ENCODE measurements at regions not wholly inside any gene's neighbourhood (a gene's known extent, or its start where the extent isn't known, plus 50 kb on each side); places are given as distances from the start of the nearest gene placed in this dataset.

DNA sequence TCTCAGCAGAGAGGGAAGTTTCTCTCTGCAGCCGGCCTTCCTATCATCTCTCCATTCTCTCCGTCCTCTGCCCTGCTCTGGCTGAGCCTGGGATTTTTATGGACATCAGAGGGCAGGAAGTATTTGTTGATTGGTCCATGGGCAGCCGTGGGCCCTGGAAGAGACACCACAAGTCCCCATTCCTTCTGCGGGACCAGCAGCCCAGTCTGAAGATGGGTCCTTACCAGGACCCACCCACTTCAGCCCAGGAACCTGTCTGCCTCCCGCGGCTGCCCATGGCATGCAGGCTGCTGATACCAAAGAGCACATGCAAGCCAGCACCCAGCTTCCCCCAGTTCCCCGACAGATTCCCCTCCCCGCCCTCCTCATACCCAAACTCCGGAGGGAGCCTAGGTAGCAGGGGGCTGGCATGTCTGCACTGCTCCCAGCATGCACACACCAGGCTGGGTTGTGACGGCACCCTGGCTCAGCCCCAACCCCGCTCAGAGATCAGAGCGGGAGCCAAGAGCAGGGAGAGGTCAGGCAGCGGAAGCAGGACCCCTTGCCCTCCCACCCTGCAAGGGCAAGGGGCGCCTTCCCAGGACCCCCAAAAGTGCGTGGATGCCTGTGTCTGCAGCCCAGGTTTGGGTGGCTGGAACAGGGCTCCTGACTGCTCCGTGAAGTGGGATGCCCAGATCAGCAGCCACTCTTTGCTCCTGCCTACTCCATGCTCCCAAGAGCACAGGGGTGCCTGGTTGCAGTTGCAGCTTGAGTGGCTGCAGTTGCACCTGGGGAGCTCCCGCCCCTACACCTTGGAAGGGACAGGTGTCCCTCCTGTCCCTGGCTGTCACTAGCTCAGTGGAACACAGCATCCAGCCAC lies 538.6 kb upstream of the POT1 start:
- Histone ChIP-seq H3K4me3 (ENCODE audit: low read length) (no peak overlapping the region), H3K9me3 (ENCODE audit: control insufficient read depth in 1 of 2, insufficient read depth in 1 of 2, low read length in 2 of 2) (peaks cover 0 to 13% of the 10 kb centered on the region in 2 experiments), H3K4me1 (ENCODE audit: insufficient read depth, low read length) (no peaks in the 10 kb centered on the region), H3K36me3 (ENCODE audit: insufficient read depth, low read length) (no peaks in the 10 kb centered on the region), H3K27ac (ENCODE audit: low read depth in 1 of 2, low read length in 2 of 2) (no peak overlapping the region), H3K27me3 (ENCODE audit: control insufficient read depth in 1 of 2, insufficient read depth in 2 of 2, low read length in 2 of 2) (no peaks in the 10 kb centered on the region)
- intact Hi-C loops (cut with DNase I, micrococcal nuclease), result no loop called here
- POLR2A ChIA-PET, result no interaction called here
- ATAC-seq (ENCODE audit: poor library complexity) (no peak), DNase-seq (peak in 1 of 14 experiments; percentile 11)
- Mint-ChIP-seq H3K27me3 (no peaks in the 10 kb centered on the region), H3K27ac (no peak overlapping the region), H3K9me3 (peaks cover 5% of the 10 kb centered on the region), H3K4me3 (no peak overlapping the region), H3K4me1 (ENCODE audit: low read depth) (no peaks in the 10 kb centered on the region), H3K36me3 (ENCODE audit: low read depth) (no peaks in the 10 kb centered on the region)
- CTCF ChIA-PET, result no interaction called here
- TF ChIP-seq, protein P1, sequence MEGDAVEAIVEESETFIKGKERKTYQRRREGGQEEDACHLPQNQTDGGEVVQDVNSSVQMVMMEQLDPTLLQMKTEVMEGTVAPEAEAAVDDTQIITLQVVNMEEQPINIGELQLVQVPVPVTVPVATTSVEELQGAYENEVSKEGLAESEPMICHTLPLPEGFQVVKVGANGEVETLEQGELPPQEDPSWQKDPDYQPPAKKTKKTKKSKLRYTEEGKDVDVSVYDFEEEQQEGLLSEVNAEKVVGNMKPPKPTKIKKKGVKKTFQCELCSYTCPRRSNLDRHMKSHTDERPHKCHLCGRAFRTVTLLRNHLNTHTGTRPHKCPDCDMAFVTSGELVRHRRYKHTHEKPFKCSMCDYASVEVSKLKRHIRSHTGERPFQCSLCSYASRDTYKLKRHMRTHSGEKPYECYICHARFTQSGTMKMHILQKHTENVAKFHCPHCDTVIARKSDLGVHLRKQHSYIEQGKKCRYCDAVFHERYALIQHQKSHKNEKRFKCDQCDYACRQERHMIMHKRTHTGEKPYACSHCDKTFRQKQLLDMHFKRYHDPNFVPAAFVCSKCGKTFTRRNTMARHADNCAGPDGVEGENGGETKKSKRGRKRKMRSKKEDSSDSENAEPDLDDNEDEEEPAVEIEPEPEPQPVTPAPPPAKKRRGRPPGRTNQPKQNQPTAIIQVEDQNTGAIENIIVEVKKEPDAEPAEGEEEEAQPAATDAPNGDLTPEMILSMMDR (IDR thresholded peaks at IDR 0.05), result no peak

DNA sequence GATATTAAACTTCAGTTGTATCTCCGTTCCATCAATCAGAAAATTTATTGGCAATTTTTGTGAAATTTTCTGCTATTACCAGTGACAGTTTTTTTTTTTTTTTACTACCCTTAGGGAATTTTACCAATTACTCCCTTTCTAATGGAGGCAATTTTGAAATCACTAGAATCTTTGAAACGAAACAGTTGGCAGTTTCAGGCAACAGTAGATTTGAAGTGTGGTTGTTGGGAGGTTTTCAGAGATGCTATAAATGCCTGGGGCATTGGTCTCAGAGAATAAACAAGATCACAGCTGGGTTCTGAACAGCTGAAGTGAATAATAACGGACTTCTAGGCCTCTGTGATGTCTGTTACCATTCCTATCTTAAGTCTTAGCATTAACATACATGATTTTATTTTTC lies 535.9 kb upstream of the POT1 start:
- Histone ChIP-seq H3K4me3 (ENCODE audit: low read length) (no peak overlapping the region), H3K36me3 (ENCODE audit: insufficient read depth, low read length) (no peaks in the 10 kb centered on the region), H3K4me1 (ENCODE audit: insufficient read depth, low read length) (no peaks in the 10 kb centered on the region), H3K27ac (ENCODE audit: low read depth in 1 of 2, low read length in 2 of 2) (no peak overlapping the region), H3K27me3 (ENCODE audit: control insufficient read depth in 1 of 2, insufficient read depth in 2 of 2, low read length in 2 of 2) (no peaks in the 10 kb centered on the region), H3K9me3 (ENCODE audit: control insufficient read depth in 1 of 2, insufficient read depth in 1 of 2, low read length in 2 of 2) (peaks cover 0 to 13% of the 10 kb centered on the region in 2 experiments)
- DNase-seq (no peak), ATAC-seq (ENCODE audit: poor library complexity) (no peak)
- Mint-ChIP-seq H3K36me3 (ENCODE audit: low read depth) (no peaks in the 10 kb centered on the region), H3K4me3 (no peak overlapping the region), H3K4me1 (ENCODE audit: low read depth) (no peaks in the 10 kb centered on the region), H3K9me3 (peaks cover 6% of the 10 kb centered on the region), H3K27me3 (no peaks in the 10 kb centered on the region), H3K27ac (no peak overlapping the region)
- POLR2A ChIA-PET, result no interaction called here
- intact Hi-C loops (cut with DNase I, micrococcal nuclease), result no loop called here
- CTCF ChIA-PET, result interaction anchor here (0.7 kb wide), 1 partner anchor 294 kb away, joined by 3 read pairs; no protein-coding TSS in a partner anchor
- TF ChIP-seq, protein P1 (IDR thresholded peaks at IDR 0.05), result no peak

DNA sequence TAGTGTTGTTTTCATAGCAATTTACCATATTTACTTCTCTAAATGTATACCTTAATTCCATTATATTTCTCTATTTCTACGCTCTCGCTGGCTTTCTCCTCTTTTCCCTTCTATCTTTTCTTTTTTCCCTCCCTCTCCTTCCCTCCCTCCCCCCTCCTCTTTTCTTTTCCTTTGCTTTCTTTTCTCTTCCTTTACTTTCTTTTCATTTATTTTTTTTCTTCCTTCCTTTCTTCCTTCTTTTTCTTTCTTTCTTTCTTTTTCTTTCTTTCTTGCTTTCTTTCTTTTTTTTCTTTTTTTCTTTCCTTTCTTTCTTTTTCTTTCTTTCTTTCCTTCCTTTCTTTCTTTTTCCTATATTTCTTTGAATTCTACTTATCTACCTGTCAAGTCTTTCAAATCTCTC lies 533.0 kb upstream of the POT1 start:
- Histone ChIP-seq H3K27me3 (ENCODE audit: control insufficient read depth in 1 of 2, insufficient read depth in 2 of 2, low read length in 2 of 2) (no peaks in the 10 kb centered on the region), H3K36me3 (ENCODE audit: insufficient read depth, low read length) (no peaks in the 10 kb centered on the region), H3K27ac (ENCODE audit: low read depth in 1 of 2, low read length in 2 of 2) (no peak overlapping the region), H3K4me1 (ENCODE audit: insufficient read depth, low read length) (no peaks in the 10 kb centered on the region), H3K9me3 (ENCODE audit: control insufficient read depth in 1 of 2, insufficient read depth in 1 of 2, low read length in 2 of 2) (no peaks in the 10 kb centered on the region), H3K4me3 (ENCODE audit: low read length) (no peak overlapping the region)
- TF ChIP-seq, protein P1 (IDR thresholded peaks at IDR 0.05), result no peak
- no peak overlapping the region for H3K27ac Mint-ChIP-seq
- peaks cover 9% of the 10 kb centered on the region for H3K9me3 Mint-ChIP-seq
- H3K36me3 Mint-ChIP-seq (ENCODE audit: low read depth), result no peaks in the 10 kb centered on the region
- H3K4me1 Mint-ChIP-seq (ENCODE audit: low read depth), result no peaks in the 10 kb centered on the region
- ChIA-PET POLR2A (no interaction called here), CTCF (no interaction called here)
- intact Hi-C loops (cut with DNase I, micrococcal nuclease), result no loop called here
- no peak overlapping the region for H3K4me3 Mint-ChIP-seq
- H3K27me3 Mint-ChIP-seq, result no peaks in the 10 kb centered on the region
- ATAC-seq (ENCODE audit: poor library complexity) (no peak), DNase-seq (no peak)

All from CD4-positive, alpha-beta T cell (primary cell).